ENCODE measurements at regions not wholly inside any gene's neighbourhood (a gene's known extent, or its start where the extent isn't known, plus 50 kb on each side); places are given as distances from the start of the nearest gene placed in this dataset.

- no peak for TF ChIP-seq ZNF622 (IDR thresholded peaks at IDR 0.05)
- no peak for TF ChIP-seq NFYA (IDR thresholded peaks at IDR 0.05; ENCODE audit: borderline replicate concordance, low read depth, low read length)
- TF ChIP-seq SMAD1 (IDR thresholded peaks at IDR 0.05; ENCODE audit: low read depth, partially characterized antibody) = no peak
- no peak for TF ChIP-seq BRCA1 (IDR thresholded peaks at IDR 0.05; ENCODE audit: low read depth, low read length)
- TF ChIP-seq POLR2A (IDR thresholded peaks at IDR 0.05; ENCODE audit: low read depth, low read length) = no peak
Measured at GRCh38 chr16:50463581-50464324, 84.4 kb upstream of the NKD1 start (continued).

DNA sequence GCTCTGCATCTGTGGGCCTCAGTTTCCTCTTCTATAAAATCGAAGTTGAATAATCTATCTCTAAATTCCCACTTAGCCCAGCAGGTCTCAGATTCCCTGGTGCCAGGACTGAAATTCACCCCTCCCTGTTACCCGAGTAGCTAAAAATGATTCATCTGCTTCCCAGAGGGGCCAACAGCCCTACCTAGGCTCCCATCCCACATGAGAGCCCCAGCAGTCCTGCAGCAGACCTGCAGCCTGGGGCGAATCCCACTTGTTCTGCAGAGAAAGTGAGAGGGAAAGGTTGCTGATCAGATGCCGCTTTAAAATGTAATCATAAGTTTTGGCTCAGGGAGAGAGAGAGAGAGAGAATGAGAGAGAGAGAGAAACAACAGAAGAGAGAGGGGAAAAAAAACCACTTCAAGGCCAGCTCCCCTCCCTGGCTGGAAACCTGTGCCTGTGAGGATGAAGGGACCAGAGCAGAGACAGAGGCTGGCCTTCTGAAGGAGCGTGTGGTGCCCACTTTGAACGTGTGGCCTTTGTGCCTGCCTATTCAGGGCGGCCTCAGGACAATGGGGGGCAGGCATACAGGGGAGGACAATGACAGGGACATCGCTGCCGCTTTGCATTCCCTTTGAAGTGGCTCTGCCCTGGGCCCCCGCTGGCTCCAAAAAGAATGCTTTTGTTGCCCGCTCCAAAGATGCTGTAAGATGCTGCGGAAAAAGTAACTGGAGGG lies 85.2 kb upstream of the NKD1 start:
- ATAC-seq = no peak
- FAIRE-seq = no peak

More for the DNA sequence above, 85.2 kb upstream of the NKD1 start:
- Histone ChIP-seq H3K27me3 (replicated peaks in 1 of 2; ENCODE audit: control insufficient read depth in 2 of 2, insufficient read depth in 2 of 2, low read length in 1 of 2) (peaks cover 0 to 4% of the 10 kb centered on the region in 2 experiments; a peak in 2 of 4 replicates), H3K4me2 (ENCODE audit: control insufficient read depth, insufficient read depth) (peak overlapping the region; percentile 45; the same call in 1 of the 2 replicates), H3K4me1 (ENCODE audit: control insufficient read depth, insufficient read depth, low read length) (peaks cover 21% of the 10 kb centered on the region), H3K79me2 (ENCODE audit: control insufficient read depth, insufficient read depth, low read length) (no peaks in the 10 kb centered on the region), H3K9me3 (replicated peaks; ENCODE audit: control insufficient read depth, insufficient read depth, low read length) (no peaks in the 10 kb centered on the region), H2AFZ (ENCODE audit: control insufficient read depth, low read depth, low read length) (no peak overlapping the region), H3K36me3 (ENCODE audit: control insufficient read depth in 2 of 2, insufficient read depth in 2 of 2, low read length in 1 of 2) (no peaks in the 10 kb centered on the region), H4K20me1 (ENCODE audit: control insufficient read depth, insufficient read depth) (no peaks in the 10 kb centered on the region), H3K27ac (ENCODE audit: control insufficient read depth, insufficient read depth) (no peak overlapping the region), H3K4me3 (no peak overlapping the region), H3K9ac (ENCODE audit: control insufficient read depth, insufficient read depth, low read length) (no peak overlapping the region)
- in situ Hi-C loops (cut with MboI) (no loop called here), intact Hi-C loops (cut with micrococcal nuclease; ENCODE audit: unreplicated experiment) (loop anchor here (5.0 kb wide), 1 partner anchor 284 kb away; no protein-coding TSS in a partner anchor)
- BruUV-seq (replicated peaks) = no TSS peak
- 73% methylated on average over 12 of the region's 12 CpGs for WGBS (ENCODE audit: insufficient coverage, insufficient replicate concordance, low lambda C conversion rate, missing lambda C conversion rate)
- ChIA-PET POLR2A (no interaction called here), RAD21 (ENCODE audit: unreplicated experiment) (no interaction called here), SMC1A (ENCODE audit: uncharacterized antibody, unreplicated experiment) (interaction anchor here (0.6 kb wide), 1 partner anchor 103 kb away, joined by 4 read pairs; no protein-coding TSS in a partner anchor), CTCF (interaction anchor here (0.9 kb wide), 1 partner anchor 63 kb away, joined by 3 read pairs; no protein-coding TSS in a partner anchor)
- TF ChIP-seq, protein P1, sequence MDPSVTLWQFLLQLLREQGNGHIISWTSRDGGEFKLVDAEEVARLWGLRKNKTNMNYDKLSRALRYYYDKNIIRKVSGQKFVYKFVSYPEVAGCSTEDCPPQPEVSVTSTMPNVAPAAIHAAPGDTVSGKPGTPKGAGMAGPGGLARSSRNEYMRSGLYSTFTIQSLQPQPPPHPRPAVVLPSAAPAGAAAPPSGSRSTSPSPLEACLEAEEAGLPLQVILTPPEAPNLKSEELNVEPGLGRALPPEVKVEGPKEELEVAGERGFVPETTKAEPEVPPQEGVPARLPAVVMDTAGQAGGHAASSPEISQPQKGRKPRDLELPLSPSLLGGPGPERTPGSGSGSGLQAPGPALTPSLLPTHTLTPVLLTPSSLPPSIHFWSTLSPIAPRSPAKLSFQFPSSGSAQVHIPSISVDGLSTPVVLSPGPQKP (IDR thresholded peaks at IDR 0.05; ENCODE audit: low read depth, low read length) = no peak
- TF ChIP-seq JUNB (IDR thresholded peaks at IDR 0.05) (no peak), KAT2A (conservative IDR thresholded peaks at IDR 0.05; ENCODE audit: control insufficient read depth, low read depth, low read length) (no peak), NR2C1 (IDR thresholded peaks at IDR 0.05) (no peak), RFX5 (IDR thresholded peaks at IDR 0.05; ENCODE audit: low read depth, low read length) (no peak), GATAD2B (conservative IDR thresholded peaks at IDR 0.05; ENCODE audit: low read depth) (no peak), CEBPB (IDR thresholded peaks at IDR 0.05; ENCODE audit: borderline replicate concordance in 1 of 2, low read depth in 2 of 2, low read length in 2 of 2) (no peak), MTA3 (IDR thresholded peaks at IDR 0.05; ENCODE audit: borderline replicate concordance, low read length) (no peak), SREBF1 (IDR thresholded peaks at IDR 0.05; ENCODE audit: low read length) (no peak), EZH2 (IDR thresholded peaks at IDR 0.05; ENCODE audit: borderline replicate concordance, control insufficient read depth, low read depth, low read length) (no peak), HDAC6 (IDR thresholded peaks at IDR 0.05; ENCODE audit: unreplicated experiment) (no peak)
- TF ChIP-seq, protein P2, sequence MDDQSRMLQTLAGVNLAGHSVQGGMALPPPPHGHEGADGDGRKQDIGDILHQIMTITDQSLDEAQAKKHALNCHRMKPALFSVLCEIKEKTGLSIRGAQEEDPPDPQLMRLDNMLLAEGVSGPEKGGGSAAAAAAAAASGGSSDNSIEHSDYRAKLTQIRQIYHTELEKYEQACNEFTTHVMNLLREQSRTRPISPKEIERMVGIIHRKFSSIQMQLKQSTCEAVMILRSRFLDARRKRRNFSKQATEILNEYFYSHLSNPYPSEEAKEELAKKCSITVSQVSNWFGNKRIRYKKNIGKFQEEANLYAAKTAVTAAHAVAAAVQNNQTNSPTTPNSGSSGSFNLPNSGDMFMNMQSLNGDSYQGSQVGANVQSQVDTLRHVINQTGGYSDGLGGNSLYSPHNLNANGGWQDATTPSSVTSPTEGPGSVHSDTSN (IDR thresholded peaks at IDR 0.05; ENCODE audit: insufficient replicate concordance, low read depth, low read length) = no peak
- TF ChIP-seq, protein P3, sequence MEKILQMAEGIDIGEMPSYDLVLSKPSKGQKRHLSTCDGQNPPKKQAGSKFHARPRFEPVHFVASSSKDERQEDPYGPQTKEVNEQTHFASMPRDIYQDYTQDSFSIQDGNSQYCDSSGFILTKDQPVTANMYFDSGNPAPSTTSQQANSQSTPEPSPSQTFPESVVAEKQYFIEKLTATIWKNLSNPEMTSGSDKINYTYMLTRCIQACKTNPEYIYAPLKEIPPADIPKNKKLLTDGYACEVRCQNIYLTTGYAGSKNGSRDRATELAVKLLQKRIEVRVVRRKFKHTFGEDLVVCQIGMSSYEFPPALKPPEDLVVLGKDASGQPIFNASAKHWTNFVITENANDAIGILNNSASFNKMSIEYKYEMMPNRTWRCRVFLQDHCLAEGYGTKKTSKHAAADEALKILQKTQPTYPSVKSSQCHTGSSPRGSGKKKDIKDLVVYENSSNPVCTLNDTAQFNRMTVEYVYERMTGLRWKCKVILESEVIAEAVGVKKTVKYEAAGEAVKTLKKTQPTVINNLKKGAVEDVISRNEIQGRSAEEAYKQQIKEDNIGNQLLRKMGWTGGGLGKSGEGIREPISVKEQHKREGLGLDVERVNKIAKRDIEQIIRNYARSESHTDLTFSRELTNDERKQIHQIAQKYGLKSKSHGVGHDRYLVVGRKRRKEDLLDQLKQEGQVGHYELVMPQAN (conservative IDR thresholded peaks at IDR 0.05) = no peak
- no peak for DNase-seq (ENCODE audit: low read depth, low spot score)
